Neural crest cell (in vitro differentiated cells): ENCODE measurements at regions not wholly inside any gene's neighbourhood (a gene's known extent, or its start where the extent isn't known, plus 50 kb on each side); places are given as distances from the start of the nearest gene placed in this dataset.

Experiments used
- DNase-seq: peaks from one replicate; pipeline ENCODE4 v3.0.0; 2021; ENCODE audit warnings: low read depth, mixed read lengths, low spot score
- H3K27ac Mint-ChIP-seq: one replicate; pipeline ENCODE4 v1.8.0; 2021; ENCODE audit warnings: mild to moderate bottlenecking, mixed read lengths; ENCODE audit not compliant: unreplicated experiment
- H3K27me3 Mint-ChIP-seq: 2 replicates; pipeline ENCODE4 v1.8.0; 2021; ENCODE audit warnings: low read depth, mild to moderate bottlenecking, mixed read lengths
- H3K36me3 Mint-ChIP-seq: 2 replicates; pipeline ENCODE4 v1.8.0; 2021; ENCODE audit warnings: low read depth, mild to moderate bottlenecking, mixed read lengths
- H3K4me1 Mint-ChIP-seq: 2 replicates; pipeline ENCODE4 v1.8.0; 2021; ENCODE audit warnings: mixed read lengths
- H3K4me3 Mint-ChIP-seq: one replicate; pipeline ENCODE4 v1.8.0; 2021; ENCODE audit warnings: mild to moderate bottlenecking, mixed read lengths
- H3K9me3 Mint-ChIP-seq: 2 replicates; pipeline ENCODE4 v1.8.0; 2021; ENCODE audit warnings: mixed read lengths
- CTCF ChIP-seq: fragments of 200-600 bp; sonication (generic); conservative IDR thresholded peaks from 2 replicates; pipeline ENCODE4 v1.5.0; 2021; ENCODE audit warnings: antibody characterized with exemption, mild to moderate bottlenecking

- H3K27me3 Mint-ChIP-seq, result no peaks in the 10 kb centered on the region
- H3K9me3 Mint-ChIP-seq, result peaks cover 5% of the 10 kb centered on the region
- no peak overlapping the region for H3K4me3 Mint-ChIP-seq
- DNase-seq, result no peak
- H3K27ac Mint-ChIP-seq, result no peak overlapping the region
- no peaks in the 10 kb centered on the region for H3K4me1 Mint-ChIP-seq
- no peak for TF ChIP-seq CTCF
- peaks cover 3% of the 10 kb centered on the region for H3K36me3 Mint-ChIP-seq
These were observed 78.8 kb upstream of the ALKAL2 start for GRCh38 chr2:366706-367105.

- no peaks in the 10 kb centered on the region for H3K27me3 Mint-ChIP-seq
- no peak for TF ChIP-seq CTCF
- DNase-seq, result no peak
- peaks cover 3% of the 10 kb centered on the region for H3K9me3 Mint-ChIP-seq
- H3K4me3 Mint-ChIP-seq, result no peak overlapping the region
- no peaks in the 10 kb centered on the region for H3K4me1 Mint-ChIP-seq
- H3K36me3 Mint-ChIP-seq, result peaks cover under 1% of the 10 kb centered on the region
- H3K27ac Mint-ChIP-seq, result no peak overlapping the region
These were observed 77.7 kb upstream of the ALKAL2 start for GRCh38 chr2:365367-366275.

GRCh38 chr2:363824-364470 lies 76.1 kb upstream of the ALKAL2 start:
- Mint-ChIP-seq H3K4me1 (no peaks in the 10 kb centered on the region), H3K27ac (no peak overlapping the region), H3K27me3 (no peaks in the 10 kb centered on the region), H3K36me3 (peaks cover 4% of the 10 kb centered on the region), H3K9me3 (peaks cover 6% of the 10 kb centered on the region), H3K4me3 (no peak overlapping the region)
- no peak for DNase-seq
- TF ChIP-seq CTCF, result no peak

- Mint-ChIP-seq H3K36me3 (peaks cover 4% of the 10 kb centered on the region), H3K4me3 (no peak overlapping the region), H3K27me3 (no peaks in the 10 kb centered on the region), H3K9me3 (peaks cover 6% of the 10 kb centered on the region), H3K27ac (no peak overlapping the region), H3K4me1 (no peaks in the 10 kb centered on the region)
- TF ChIP-seq CTCF, result no peak
- no peak for DNase-seq
These were observed 75.0 kb upstream of the ALKAL2 start for GRCh38 chr2:362924-363323.

- no peak for TF ChIP-seq CTCF
- Mint-ChIP-seq H3K36me3 (peaks cover 4% of the 10 kb centered on the region), H3K9me3 (peaks cover 6% of the 10 kb centered on the region), H3K4me1 (no peaks in the 10 kb centered on the region), H3K4me3 (no peak overlapping the region), H3K27me3 (no peaks in the 10 kb centered on the region), H3K27ac (no peak overlapping the region)
- DNase-seq, result no peak
These were observed 72.2 kb upstream of the ALKAL2 start for GRCh38 chr2:360124-360523.
